ENCODE measurements at regions not wholly inside any gene's neighbourhood (a gene's known extent, or its start where the extent isn't known, plus 50 kb on each side); places are given as distances from the start of the nearest gene placed in this dataset.
"Not testable (repeated sequence)": the region's sequence is repeated elsewhere in the genome, so short reads cannot be mapped to it uniquely, and the experiment has no call there.

GRCh38 chr10:36840788-36841187 lies 284.6 kb upstream of the ANKRD30A start:
- no peak for DNase-seq

GRCh38 chr10:36837416-36837815 lies 288.0 kb upstream of the ANKRD30A start:
- DNase-seq: no peak

GRCh38 chr10:36819781-36820180 lies 305.6 kb upstream of the ANKRD30A start:
- no peak for DNase-seq

GRCh38 chr10:36817898-36818297 lies 307.5 kb upstream of the ANKRD30A start:
- no peak for DNase-seq

GRCh38 chr10:36808625-36809362 lies 316.6 kb upstream of the ANKRD30A start:
- DNase-seq: no peak

- DNase-seq: no peak
Observed at GRCh38 chr10:36803229-36803628, 322.2 kb upstream of the ANKRD30A start.

- DNase-seq: no peak
Observed at GRCh38 chr10:36802490-36803153, 322.8 kb upstream of the ANKRD30A start.

GRCh38 chr10:36801660-36802059 lies 323.7 kb upstream of the ANKRD30A start:
- no peak for DNase-seq

GRCh38 chr10:36794981-36795380 lies 330.4 kb upstream of the ANKRD30A start:
- no peak for DNase-seq

GRCh38 chr10:36789974-36790373 lies 335.4 kb upstream of the ANKRD30A start:
- no peak for DNase-seq

- no peak for DNase-seq
Observed at GRCh38 chr10:36788152-36788551, 337.2 kb upstream of the ANKRD30A start.

GRCh38 chr10:36783400-36783799 lies 342.0 kb upstream of the ANKRD30A start:
- DNase-seq: no peak

GRCh38 chr10:36781570-36781969 lies 343.8 kb upstream of the ANKRD30A start:
- no peak for DNase-seq

GRCh38 chr10:36780158-36780557 lies 345.2 kb upstream of the ANKRD30A start:
- DNase-seq: no peak

GRCh38 chr10:36779238-36779846 lies 346.1 kb upstream of the ANKRD30A start:
- no peak for DNase-seq

GRCh38 chr10:36778651-36779050 lies 346.7 kb upstream of the ANKRD30A start:
- no peak for DNase-seq

- no peak for DNase-seq
Observed at GRCh38 chr10:36773652-36774051, 351.7 kb upstream of the ANKRD30A start.

- DNase-seq: no peak
Observed at GRCh38 chr10:36771725-36772124, 353.7 kb upstream of the ANKRD30A start.

GRCh38 chr10:36769741-36770140 lies 355.7 kb upstream of the ANKRD30A start:
- DNase-seq: not testable (repeated sequence)

- DNase-seq: no peak
Observed at GRCh38 chr10:36766940-36767339, 358.5 kb upstream of the ANKRD30A start.

GRCh38 chr10:36766415-36766810 lies 359.0 kb upstream of the ANKRD30A start:
- no peak for DNase-seq

GRCh38 chr10:36765782-36766414 lies 359.5 kb upstream of the ANKRD30A start:
- no peak for DNase-seq

- no peak for DNase-seq
Observed at GRCh38 chr10:36764823-36765222, 360.6 kb upstream of the ANKRD30A start.

- no peak for DNase-seq
Observed at GRCh38 chr10:36761121-36761520, 364.3 kb upstream of the ANKRD30A start.
